GM19324 (cell line): ENCODE measurements at regions not wholly inside any gene's neighbourhood (a gene's known extent, or its start where the extent isn't known, plus 50 kb on each side); places are given as distances from the start of the nearest gene placed in this dataset.

Experiments
- ATAC-seq: cut with Tn5 transposase; IDR thresholded peaks from one replicate; pipeline ENCODE4 v1.9.1; 2021; ENCODE audit warnings: mild to moderate bottlenecking, moderate library complexity; ENCODE audit not compliant: unreplicated experiment, low FRiP score

GRCh38 chr3:83093222-83093572 lies 1331.8 kb upstream of the GBE1 start:
- no peak for ATAC-seq

GRCh38 chr3:83092521-83093221 lies 1331.2 kb upstream of the GBE1 start:
- no peak for ATAC-seq

GRCh38 chr3:83076041-83076440 lies 1314.6 kb upstream of the GBE1 start:
- no peak for ATAC-seq

GRCh38 chr3:83074485-83074884 lies 1313.0 kb upstream of the GBE1 start:
- no peak for ATAC-seq

GRCh38 chr3:83065851-83066460 lies 1304.5 kb upstream of the GBE1 start:
- ATAC-seq, result no peak

- ATAC-seq, result no peak
Measured at GRCh38 chr3:83063446-83063845, 1302.0 kb upstream of the GBE1 start.

- ATAC-seq, result no peak
Measured at GRCh38 chr3:83048556-83048955, 1287.1 kb upstream of the GBE1 start.

GRCh38 chr3:83039422-83039821 lies 1278.0 kb upstream of the GBE1 start:
- ATAC-seq, result no peak

GRCh38 chr3:83035704-83036010 lies 1274.2 kb upstream of the GBE1 start:
- ATAC-seq, result no peak

GRCh38 chr3:83034806-83035703 lies 1273.6 kb upstream of the GBE1 start:
- ATAC-seq, result no peak

- ATAC-seq, result no peak
Measured at GRCh38 chr3:83033133-83033532, 1271.7 kb upstream of the GBE1 start.

- ATAC-seq, result no peak
Measured at GRCh38 chr3:83023086-83023485, 1261.6 kb upstream of the GBE1 start.

GRCh38 chr3:83011481-83011880 lies 1250.0 kb upstream of the GBE1 start:
- ATAC-seq, result no peak

- ATAC-seq, result no peak
Measured at GRCh38 chr3:83003917-83004316, 1242.5 kb upstream of the GBE1 start.

GRCh38 chr3:83002869-83003445 lies 1241.5 kb upstream of the GBE1 start:
- ATAC-seq, result no peak

GRCh38 chr3:82999777-83000176 lies 1238.3 kb upstream of the GBE1 start:
- ATAC-seq, result no peak

GRCh38 chr3:82978368-82978767 lies 1216.9 kb upstream of the GBE1 start:
- ATAC-seq, result no peak

GRCh38 chr3:82977871-82978270 lies 1216.4 kb upstream of the GBE1 start:
- ATAC-seq, result no peak

- no peak for ATAC-seq
Measured at GRCh38 chr3:82973791-82974190, 1212.3 kb upstream of the GBE1 start.

GRCh38 chr3:82960379-82960778 lies 1198.9 kb upstream of the GBE1 start:
- no peak for ATAC-seq

GRCh38 chr3:82957696-82958095 lies 1196.3 kb upstream of the GBE1 start:
- ATAC-seq, result no peak
